ENCODE measurements at regions not wholly inside any gene's neighbourhood (a gene's known extent, or its start where the extent isn't known, plus 50 kb on each side); places are given as distances from the start of the nearest gene placed in this dataset.

- no peak overlapping the region for H3K9ac ChIP-seq (ENCODE audit: low read length)
- H3K4me1 ChIP-seq (ENCODE audit: control insufficient read depth, insufficient read depth, low read length) = peaks cover 3% of the 10 kb centered on the region
- H3K4me3 ChIP-seq (ENCODE audit: low read length) = no peak overlapping the region
- H3K9me3 ChIP-seq (ENCODE audit: control insufficient read depth, low read length) = no peaks in the 10 kb centered on the region
- no peaks in the 10 kb centered on the region for H3K36me3 ChIP-seq (ENCODE audit: control insufficient read depth, insufficient read depth, low read length)
- H3K27me3 ChIP-seq (ENCODE audit: control insufficient read depth, insufficient read depth, low read length) = no peaks in the 10 kb centered on the region
Measured at GRCh38 chrX:42117318-42117717, 194.0 kb upstream of the CASK start.

- Histone ChIP-seq H3K4me3 (ENCODE audit: low read length) (no peak overlapping the region), H3K9me3 (ENCODE audit: control insufficient read depth, low read length) (no peaks in the 10 kb centered on the region), H3K27me3 (ENCODE audit: control insufficient read depth, insufficient read depth, low read length) (no peaks in the 10 kb centered on the region), H3K4me1 (ENCODE audit: control insufficient read depth, insufficient read depth, low read length) (peaks cover 3% of the 10 kb centered on the region), H3K36me3 (ENCODE audit: control insufficient read depth, insufficient read depth, low read length) (no peaks in the 10 kb centered on the region), H3K9ac (ENCODE audit: low read length) (no peak overlapping the region)
Measured at GRCh38 chrX:42109428-42109827, 186.1 kb upstream of the CASK start.

GRCh38 chrX:42107495-42108488, 184.4 kb upstream of the CASK start:
- Histone ChIP-seq H3K4me3 (ENCODE audit: low read length) (no peak overlapping the region), H3K36me3 (ENCODE audit: control insufficient read depth, insufficient read depth, low read length) (no peaks in the 10 kb centered on the region), H3K9ac (ENCODE audit: low read length) (no peak overlapping the region), H3K4me1 (ENCODE audit: control insufficient read depth, insufficient read depth, low read length) (no peaks in the 10 kb centered on the region), H3K9me3 (ENCODE audit: control insufficient read depth, low read length) (no peaks in the 10 kb centered on the region), H3K27me3 (ENCODE audit: control insufficient read depth, insufficient read depth, low read length) (no peaks in the 10 kb centered on the region)

GRCh38 chrX:42106556-42106955, 183.2 kb upstream of the CASK start:
- no peak overlapping the region for H3K9ac ChIP-seq (ENCODE audit: low read length)
- H3K4me3 ChIP-seq (ENCODE audit: low read length) = no peak overlapping the region
- H3K36me3 ChIP-seq (ENCODE audit: control insufficient read depth, insufficient read depth, low read length) = no peaks in the 10 kb centered on the region
- no peaks in the 10 kb centered on the region for H3K9me3 ChIP-seq (ENCODE audit: control insufficient read depth, low read length)
- H3K27me3 ChIP-seq (ENCODE audit: control insufficient read depth, insufficient read depth, low read length) = no peaks in the 10 kb centered on the region
- no peaks in the 10 kb centered on the region for H3K4me1 ChIP-seq (ENCODE audit: control insufficient read depth, insufficient read depth, low read length)

- H3K36me3 ChIP-seq (ENCODE audit: control insufficient read depth, insufficient read depth, low read length) = no peaks in the 10 kb centered on the region
- no peaks in the 10 kb centered on the region for H3K27me3 ChIP-seq (ENCODE audit: control insufficient read depth, insufficient read depth, low read length)
Measured at GRCh38 chrX:42102586-42103282, 179.4 kb upstream of the CASK start.

GRCh38 chrX:42098900-42099299, 175.5 kb upstream of the CASK start:
- H3K4me3 ChIP-seq (ENCODE audit: low read length) = no peak overlapping the region
- H3K4me1 ChIP-seq (ENCODE audit: control insufficient read depth, insufficient read depth, low read length) = peaks cover 4% of the 10 kb centered on the region
- H3K36me3 ChIP-seq (ENCODE audit: control insufficient read depth, insufficient read depth, low read length) = no peaks in the 10 kb centered on the region
- no peaks in the 10 kb centered on the region for H3K27me3 ChIP-seq (ENCODE audit: control insufficient read depth, insufficient read depth, low read length)
- H3K9ac ChIP-seq (ENCODE audit: low read length) = no peak overlapping the region
- no peaks in the 10 kb centered on the region for H3K9me3 ChIP-seq (ENCODE audit: control insufficient read depth, low read length)

More at GRCh38 chrX:42102586-42103282, 179.4 kb upstream of the CASK start:
- H3K9me3 ChIP-seq (ENCODE audit: control insufficient read depth, low read length) = no peaks in the 10 kb centered on the region
- no peak overlapping the region for H3K9ac ChIP-seq (ENCODE audit: low read length)
- no peaks in the 10 kb centered on the region for H3K4me1 ChIP-seq (ENCODE audit: control insufficient read depth, insufficient read depth, low read length)
- no peak overlapping the region for H3K4me3 ChIP-seq (ENCODE audit: low read length)

- Histone ChIP-seq H3K4me3 (ENCODE audit: low read length) (no peak overlapping the region), H3K36me3 (ENCODE audit: control insufficient read depth, insufficient read depth, low read length) (no peaks in the 10 kb centered on the region), H3K9ac (ENCODE audit: low read length) (no peak overlapping the region), H3K27me3 (ENCODE audit: control insufficient read depth, insufficient read depth, low read length) (no peaks in the 10 kb centered on the region), H3K9me3 (ENCODE audit: control insufficient read depth, low read length) (no peaks in the 10 kb centered on the region), H3K4me1 (ENCODE audit: control insufficient read depth, insufficient read depth, low read length) (peaks cover 4% of the 10 kb centered on the region)
Measured at GRCh38 chrX:42097486-42097885, 174.1 kb upstream of the CASK start.

GRCh38 chrX:42096265-42096920, 173.0 kb upstream of the CASK start:
- Histone ChIP-seq H3K9ac (ENCODE audit: low read length) (no peak overlapping the region), H3K4me1 (ENCODE audit: control insufficient read depth, insufficient read depth, low read length) (peaks cover 4% of the 10 kb centered on the region), H3K36me3 (ENCODE audit: control insufficient read depth, insufficient read depth, low read length) (no peaks in the 10 kb centered on the region), H3K4me3 (ENCODE audit: low read length) (no peak overlapping the region), H3K27me3 (ENCODE audit: control insufficient read depth, insufficient read depth, low read length) (no peaks in the 10 kb centered on the region), H3K9me3 (ENCODE audit: control insufficient read depth, low read length) (no peaks in the 10 kb centered on the region)

- H3K4me1 ChIP-seq (ENCODE audit: control insufficient read depth, insufficient read depth, low read length) = peaks cover 4% of the 10 kb centered on the region
- no peak overlapping the region for H3K9ac ChIP-seq (ENCODE audit: low read length)
- no peaks in the 10 kb centered on the region for H3K9me3 ChIP-seq (ENCODE audit: control insufficient read depth, low read length)
- H3K4me3 ChIP-seq (ENCODE audit: low read length) = no peak overlapping the region
- no peaks in the 10 kb centered on the region for H3K27me3 ChIP-seq (ENCODE audit: control insufficient read depth, insufficient read depth, low read length)
- no peaks in the 10 kb centered on the region for H3K36me3 ChIP-seq (ENCODE audit: control insufficient read depth, insufficient read depth, low read length)
Measured at GRCh38 chrX:42094218-42094617, 170.9 kb upstream of the CASK start.

GRCh38 chrX:42093756-42094155, 170.4 kb upstream of the CASK start:
- Histone ChIP-seq H3K4me1 (ENCODE audit: control insufficient read depth, insufficient read depth, low read length) (peaks cover 4% of the 10 kb centered on the region), H3K9ac (ENCODE audit: low read length) (no peak overlapping the region), H3K27me3 (ENCODE audit: control insufficient read depth, insufficient read depth, low read length) (no peaks in the 10 kb centered on the region), H3K4me3 (ENCODE audit: low read length) (no peak overlapping the region), H3K36me3 (ENCODE audit: control insufficient read depth, insufficient read depth, low read length) (no peaks in the 10 kb centered on the region), H3K9me3 (ENCODE audit: control insufficient read depth, low read length) (no peaks in the 10 kb centered on the region)

GRCh38 chrX:42090395-42090794, 167.0 kb upstream of the CASK start:
- Histone ChIP-seq H3K4me1 (ENCODE audit: control insufficient read depth, insufficient read depth, low read length) (no peaks in the 10 kb centered on the region), H3K36me3 (ENCODE audit: control insufficient read depth, insufficient read depth, low read length) (no peaks in the 10 kb centered on the region), H3K9ac (ENCODE audit: low read length) (no peak overlapping the region), H3K27me3 (ENCODE audit: control insufficient read depth, insufficient read depth, low read length) (no peaks in the 10 kb centered on the region), H3K9me3 (ENCODE audit: control insufficient read depth, low read length) (no peaks in the 10 kb centered on the region), H3K4me3 (ENCODE audit: low read length) (no peak overlapping the region)

GRCh38 chrX:42089031-42089430, 165.7 kb upstream of the CASK start:
- Histone ChIP-seq H3K9me3 (ENCODE audit: control insufficient read depth, low read length) (no peaks in the 10 kb centered on the region), H3K9ac (ENCODE audit: low read length) (no peak overlapping the region), H3K4me1 (ENCODE audit: control insufficient read depth, insufficient read depth, low read length) (peaks cover 3% of the 10 kb centered on the region), H3K27me3 (ENCODE audit: control insufficient read depth, insufficient read depth, low read length) (no peaks in the 10 kb centered on the region), H3K36me3 (ENCODE audit: control insufficient read depth, insufficient read depth, low read length) (no peaks in the 10 kb centered on the region), H3K4me3 (ENCODE audit: low read length) (no peak overlapping the region)

All from mucosa of stomach (tissue), 1 donor.